Globus pallidus (tissue), 1 donor: ENCODE measurements at regions not wholly inside any gene's neighbourhood (a gene's known extent, or its start where the extent isn't known, plus 50 kb on each side); places are given as distances from the start of the nearest gene placed in this dataset.
"Not testable (repeated sequence)": the region's sequence is repeated elsewhere in the genome, so short reads cannot be mapped to it uniquely, and the experiment has no call there.

ENCODE experiments used
- DNase-seq: peaks from one replicate; pipeline ENCODE4 v3.0.0-alpha.2; 2015; ENCODE audit warnings: low spot score

DNA sequence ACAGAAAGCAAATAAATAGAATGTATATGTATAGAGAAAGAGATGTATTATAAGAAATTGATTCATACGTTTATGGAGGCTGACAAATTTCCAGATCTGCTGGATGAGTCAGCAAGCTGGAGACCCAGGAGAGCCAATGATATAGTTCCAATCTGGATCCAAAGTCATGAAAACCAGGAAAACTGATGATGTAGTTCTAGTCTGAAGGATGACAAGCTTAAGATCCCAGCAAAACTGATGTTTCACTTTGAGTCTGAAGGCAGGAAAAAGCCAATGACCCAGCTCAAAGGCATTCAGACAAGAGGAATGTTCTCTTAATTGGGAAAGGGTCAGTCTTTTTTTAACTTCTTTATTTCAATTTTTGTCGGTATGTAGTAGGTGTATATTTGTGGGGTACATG, 102.6 kb downstream of the LHFPL1 start:
- no peak for DNase-seq

DNA sequence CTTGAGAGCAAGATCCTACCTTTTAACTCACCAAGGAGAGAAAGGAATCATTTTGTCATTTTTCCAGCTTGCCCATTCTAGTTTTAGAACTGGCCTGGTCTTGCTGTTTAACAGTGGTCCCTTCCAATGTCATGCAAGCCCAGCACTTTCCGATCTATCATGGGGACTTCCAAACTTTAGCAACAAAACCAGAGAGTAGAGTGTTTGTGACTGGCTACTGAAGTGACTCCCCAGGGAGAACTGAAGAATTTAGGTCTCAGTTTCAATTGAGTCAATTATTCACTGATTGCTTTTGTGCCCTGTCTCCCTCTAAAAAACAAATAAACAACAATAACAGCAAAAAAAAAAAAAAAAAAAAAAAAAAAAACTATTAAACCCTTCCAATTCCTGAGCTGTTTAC, 108.3 kb downstream of the LHFPL1 start:
- DNase-seq = no peak

DNA sequence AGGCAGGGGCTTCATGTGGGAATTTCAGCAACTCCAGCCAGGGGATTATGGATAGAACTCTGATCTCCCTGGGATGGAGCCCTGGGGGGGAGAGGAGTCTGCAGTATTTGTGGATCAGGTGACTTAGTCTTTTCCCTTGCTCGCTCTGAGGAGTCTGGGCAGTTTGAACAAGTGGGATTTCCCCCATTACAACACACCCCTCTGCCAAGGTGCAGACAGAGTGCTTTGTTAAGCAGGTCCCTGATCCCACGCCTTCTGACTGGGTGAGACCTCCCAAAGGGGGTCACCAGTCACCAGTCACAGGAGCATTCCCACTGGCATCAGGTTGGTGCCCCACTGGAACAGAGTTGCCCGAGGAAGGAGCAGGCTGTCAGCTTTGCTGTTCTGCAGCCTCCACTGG, 123.9 kb downstream of the LHFPL1 start:
- DNase-seq = no peak

DNA sequence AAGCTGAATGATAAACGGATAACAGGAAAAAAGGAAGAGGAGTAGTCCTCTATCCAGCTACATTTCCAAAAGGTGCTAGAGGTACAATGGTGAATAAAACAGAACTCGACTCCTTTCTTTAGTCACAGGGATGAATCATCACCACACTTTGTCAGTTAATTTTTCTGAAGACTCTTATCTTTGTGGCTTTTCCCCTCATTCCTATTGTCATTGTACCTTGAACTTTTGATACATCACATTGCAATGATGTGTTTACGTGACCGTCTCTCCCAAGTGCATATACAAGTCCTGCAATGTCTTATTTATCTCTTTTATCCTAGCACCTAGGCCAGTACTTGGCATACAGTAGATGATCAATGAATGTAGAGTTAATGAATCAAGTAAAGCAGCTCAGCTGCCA, 134.7 kb downstream of the LHFPL1 start:
- DNase-seq = no peak

DNA sequence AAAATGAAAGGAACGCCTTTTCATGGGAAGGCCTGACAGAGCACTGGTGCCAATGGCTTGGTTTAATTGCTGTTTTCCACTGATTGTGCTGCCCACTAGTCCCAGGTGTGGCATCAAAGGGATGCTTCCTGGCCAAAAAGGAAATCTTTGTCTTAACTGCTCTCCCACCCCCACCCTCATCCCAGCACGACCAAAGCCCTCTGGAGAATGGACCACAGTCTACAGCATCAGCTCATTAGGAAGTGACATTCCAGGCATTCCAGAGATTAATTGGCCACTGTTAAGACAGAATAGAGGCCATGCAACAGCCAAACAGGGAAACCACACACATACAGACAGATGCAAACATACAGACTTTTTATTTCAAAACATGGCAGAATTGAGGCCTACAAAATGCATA, 143.2 kb downstream of the LHFPL1 start:
- DNase-seq = no peak

DNA sequence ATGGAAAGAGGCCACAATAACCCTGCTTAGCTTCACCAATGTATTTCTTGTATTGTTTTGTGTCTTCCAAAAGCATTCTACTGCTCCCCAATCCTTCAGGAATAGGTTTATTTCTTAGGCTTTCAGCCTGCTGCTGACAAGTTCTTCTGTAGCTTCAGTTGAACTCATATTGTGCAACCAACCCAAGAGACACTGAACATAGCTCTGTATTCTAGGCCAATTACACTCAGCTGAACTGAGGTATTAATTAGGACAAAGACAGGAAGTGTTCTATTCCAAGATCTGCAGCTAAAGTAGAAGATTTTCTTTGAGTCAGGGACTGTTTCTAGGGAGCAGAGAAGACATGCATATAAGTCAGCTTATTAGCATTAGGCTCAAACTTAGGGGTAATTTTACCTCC, 151.8 kb downstream of the LHFPL1 start:
- no peak for DNase-seq

DNA sequence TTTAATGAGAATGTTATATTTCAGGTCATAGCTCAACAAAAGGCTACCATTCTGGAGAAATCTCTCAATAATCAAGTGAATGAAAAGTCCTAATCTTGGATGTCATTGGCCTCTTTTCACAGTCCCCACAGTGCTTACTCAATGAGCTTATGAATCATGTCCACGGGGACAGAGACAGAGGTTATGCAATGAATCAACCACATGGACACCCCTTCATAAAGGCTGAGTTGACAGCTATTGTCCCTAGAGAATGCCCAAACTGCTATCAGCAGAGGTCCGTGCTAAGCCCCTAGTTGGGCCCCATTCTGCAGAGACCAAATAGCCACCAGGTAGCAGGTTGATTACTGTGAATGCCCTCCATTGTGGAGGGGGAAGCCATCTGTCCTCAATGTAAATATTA, 158.1 kb downstream of the LHFPL1 start:
- DNase-seq = no peak

DNA sequence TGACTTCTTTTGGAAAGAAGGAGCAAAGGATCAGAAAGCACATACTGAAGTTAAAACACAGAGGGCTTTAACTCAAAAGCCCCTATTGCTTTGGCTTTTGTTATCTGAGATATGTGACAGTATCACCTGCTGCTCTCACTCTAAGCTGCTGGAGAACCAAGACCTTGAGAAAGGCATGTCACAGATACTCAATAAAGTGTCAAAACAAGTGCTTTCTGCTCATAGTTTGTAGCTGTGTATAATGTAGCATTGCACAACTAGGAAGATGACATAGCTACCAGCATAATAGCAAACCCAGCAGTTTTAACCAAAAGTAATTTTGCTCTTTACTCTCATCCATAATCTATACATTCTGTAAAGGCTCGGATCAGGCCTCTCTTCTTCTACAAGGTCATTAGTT, 159.6 kb downstream of the LHFPL1 start:
- DNase-seq = no peak

DNA sequence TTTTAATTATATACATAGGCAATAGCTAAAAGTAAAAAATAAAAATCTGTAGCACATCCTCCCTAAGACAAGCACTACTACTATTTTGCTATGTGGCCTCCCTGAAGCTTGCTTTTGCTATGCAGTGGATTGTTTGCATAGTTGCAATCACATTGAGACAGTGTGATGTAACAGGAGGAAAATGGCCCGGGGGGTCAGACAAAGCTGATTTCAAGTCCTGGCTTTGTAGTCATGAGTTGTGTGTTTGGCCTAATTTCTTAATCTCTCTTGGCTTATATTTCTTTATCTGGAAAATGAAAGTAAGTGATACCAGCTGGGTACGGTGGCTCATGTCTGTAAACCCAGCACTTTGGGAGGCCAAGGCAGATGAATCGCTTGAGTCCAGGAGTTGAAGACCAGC, 166.6 kb downstream of the LHFPL1 start:
- DNase-seq = no peak

DNA sequence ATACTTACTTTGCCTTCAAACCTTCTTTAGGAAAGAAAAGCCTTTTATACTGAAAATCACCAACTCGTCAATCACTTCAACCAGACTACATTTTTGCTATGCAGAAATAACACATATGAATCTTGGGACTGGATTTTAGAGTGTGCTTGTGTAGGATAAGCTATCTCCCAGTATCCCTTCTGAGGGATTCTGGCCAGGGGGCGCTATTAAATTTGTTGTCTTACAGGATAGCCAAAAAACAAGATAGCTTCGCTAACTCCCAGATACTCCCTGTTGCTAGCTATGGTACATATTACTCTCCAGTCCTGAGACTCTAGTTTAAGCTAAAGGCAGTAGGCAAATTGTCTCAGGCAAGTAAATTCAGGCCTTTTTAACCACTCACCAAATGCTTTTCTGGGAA, 167.2 kb downstream of the LHFPL1 start:
- no peak for DNase-seq

DNA sequence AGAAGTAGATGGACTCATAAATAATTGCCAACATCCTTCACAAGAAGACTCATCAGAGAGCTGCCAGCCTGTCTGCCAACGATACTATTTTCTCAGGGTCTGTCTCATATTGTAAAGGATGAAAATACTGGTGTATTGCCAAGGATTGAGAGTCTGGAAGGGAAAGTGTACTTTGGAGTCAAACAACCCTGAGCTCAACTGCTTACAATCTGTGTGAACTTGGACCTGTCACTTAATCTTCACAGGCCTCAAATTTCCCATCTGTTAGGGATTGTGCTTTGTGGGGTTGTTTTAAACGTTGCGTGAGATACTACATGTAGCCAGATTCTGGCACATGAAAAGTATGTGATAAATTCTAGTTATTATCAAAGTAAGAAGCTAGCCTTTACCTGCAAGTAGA, 169.1 kb downstream of the LHFPL1 start:
- DNase-seq = no peak

DNA sequence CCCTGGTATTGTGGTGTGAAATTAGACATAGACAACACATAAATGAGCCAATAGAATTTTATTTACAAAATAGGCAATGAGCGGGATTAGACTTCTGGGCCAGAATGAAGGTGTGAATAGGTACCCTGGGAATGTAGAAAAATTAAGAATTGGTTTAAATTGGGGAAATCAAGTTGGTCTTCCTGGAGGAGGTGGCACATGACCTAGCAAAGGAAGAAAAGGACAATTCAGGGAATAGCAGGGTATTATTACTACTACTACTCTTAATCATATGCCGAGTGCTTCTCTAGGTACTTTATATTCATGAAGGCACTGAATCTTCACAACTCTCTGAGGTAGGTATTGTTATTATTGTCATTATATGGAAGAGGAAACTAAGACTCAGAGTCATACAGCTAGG, 202.1 kb downstream of the LHFPL1 start:
- no peak for DNase-seq

DNA sequence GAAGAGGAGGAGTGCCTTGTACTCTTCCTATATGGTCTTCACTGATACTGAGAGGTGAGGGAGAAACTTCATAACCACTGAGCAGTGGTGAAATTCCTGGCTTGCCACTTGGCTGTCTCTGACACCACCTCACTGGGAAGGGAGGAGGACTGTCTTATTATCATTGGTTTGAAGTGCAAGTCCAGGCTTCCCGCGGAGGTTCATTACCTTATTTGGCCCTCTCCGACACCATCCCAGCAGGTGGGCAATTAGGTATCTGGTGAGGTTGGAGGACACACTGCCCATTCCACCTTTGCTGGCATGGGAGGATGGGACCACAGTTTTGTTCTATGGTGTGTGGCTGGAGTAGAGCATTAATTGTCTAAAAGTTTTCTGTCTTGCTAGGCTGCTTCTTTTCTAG, 206.1 kb downstream of the LHFPL1 start:
- no peak for DNase-seq

DNA sequence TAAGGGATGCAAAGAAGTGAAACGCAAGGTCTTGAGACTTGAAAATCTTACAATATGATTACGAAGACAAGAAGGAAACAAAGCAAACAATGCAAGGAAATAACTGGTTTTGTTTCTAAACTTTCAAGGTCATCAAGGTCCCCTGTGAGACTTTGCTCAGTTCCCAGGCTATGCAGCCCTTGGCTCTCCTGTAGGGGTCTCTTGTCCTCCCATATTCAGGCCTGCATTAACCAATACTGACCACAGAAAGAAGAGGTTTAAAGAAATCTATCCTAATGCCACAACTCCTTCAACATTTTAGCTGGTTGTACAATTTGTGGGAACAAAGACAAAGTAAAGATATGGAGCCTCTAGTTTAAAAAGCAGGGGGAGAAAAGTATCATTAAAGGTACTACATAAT, 209.2 kb downstream of the LHFPL1 start:
- DNase-seq = no peak

DNA sequence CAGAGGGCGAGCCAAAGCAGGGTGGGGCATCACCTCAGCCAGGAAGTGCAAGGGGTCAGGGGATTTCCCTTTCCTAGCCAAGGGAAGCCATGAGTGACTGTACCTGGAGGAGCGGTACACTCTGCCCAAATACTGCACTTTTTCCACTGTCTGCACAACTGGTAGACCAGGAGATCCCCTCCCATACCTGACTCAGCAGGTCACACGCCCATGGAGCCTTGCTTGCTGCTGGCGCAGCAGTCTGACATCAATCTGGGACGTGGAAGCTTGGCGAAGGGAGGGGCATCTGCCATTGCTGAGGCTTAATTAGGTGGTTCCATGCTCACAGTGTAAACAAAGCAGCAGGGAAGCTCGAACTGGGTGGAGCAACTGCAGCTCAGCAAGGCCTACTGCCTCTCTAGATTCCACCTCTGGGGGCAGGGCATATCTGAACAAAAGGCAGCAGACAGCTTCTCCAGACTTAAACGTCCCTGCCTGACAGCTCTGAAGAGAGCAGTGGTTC, 217.7 kb downstream of the LHFPL1 start:
- DNase-seq = not testable (repeated sequence)

DNA sequence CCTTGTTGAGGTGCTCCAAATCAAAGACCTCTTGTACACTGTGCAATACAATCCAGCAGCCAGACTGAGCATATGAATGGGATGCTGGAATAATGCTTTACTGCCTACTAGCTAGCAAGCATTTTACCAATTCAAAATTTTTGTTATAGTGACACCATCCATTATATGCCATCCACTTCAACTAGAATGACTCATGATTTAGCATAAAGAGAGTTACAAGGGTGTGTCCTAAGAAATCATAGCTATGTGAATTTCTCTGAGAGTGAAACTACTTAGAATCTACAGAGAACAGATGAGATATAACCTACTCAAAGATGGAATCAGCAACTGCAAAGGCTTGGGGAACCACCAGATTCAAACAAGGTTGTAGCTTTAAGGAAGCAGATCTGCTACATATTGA, 221.9 kb downstream of the LHFPL1 start:
- DNase-seq = no peak

DNA sequence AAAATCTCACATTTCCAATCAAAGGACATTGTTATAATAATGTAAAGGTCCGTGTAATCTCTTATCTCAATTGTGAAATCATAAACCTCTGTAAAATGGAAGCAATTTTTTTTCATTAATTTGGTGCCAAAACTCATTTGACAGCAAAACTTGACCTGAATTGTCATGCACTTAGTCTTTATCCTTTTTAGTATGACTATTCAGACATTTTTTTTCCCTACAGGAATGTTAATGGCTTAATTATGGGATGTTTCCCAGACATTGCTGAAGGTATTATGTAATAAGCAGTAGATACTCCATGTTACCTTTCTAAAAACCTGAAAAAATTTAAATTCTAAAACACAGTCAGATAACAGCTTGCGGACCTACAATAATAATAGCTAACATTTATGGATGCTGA, 228.9 kb downstream of the LHFPL1 start:
- DNase-seq = no peak

DNA sequence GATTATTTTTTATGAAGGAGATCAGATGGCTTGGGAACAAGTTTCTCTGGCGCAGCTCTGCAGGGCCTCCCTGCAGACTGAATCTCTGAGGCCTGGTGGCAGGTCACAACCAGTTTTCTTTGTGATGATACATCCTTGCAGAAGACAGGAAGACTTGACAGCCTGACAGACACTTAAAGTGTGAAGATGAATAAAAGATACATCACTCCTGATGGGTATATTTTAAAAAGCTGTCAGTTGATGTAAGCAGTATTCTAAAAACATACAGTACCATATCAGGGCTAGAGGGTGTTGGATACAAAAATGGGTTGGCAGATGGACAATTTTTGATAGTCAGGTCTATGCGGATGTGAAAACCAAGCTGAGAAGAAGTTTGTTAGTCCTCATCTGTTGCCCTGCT, 239.5 kb downstream of the LHFPL1 start:
- DNase-seq = no peak

DNA sequence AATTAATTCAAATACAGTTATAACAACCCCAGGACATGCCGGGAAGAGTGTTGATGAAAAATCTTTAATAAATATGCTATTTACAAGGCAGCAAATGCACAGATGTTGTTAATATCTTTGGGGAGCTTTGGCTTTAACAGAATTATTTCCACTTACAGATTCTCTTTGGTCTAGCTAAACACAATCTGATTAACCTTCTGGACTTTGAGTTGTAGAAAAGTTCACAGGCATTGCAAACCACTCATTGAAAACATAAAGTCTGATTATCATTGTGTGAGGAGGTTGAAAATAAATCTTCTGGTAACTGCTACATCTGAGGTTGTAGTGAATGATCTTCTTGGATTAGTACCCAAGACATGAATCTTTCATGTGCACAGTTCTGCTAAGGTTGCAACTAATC, 255.6 kb downstream of the LHFPL1 start:
- DNase-seq = no peak

DNA sequence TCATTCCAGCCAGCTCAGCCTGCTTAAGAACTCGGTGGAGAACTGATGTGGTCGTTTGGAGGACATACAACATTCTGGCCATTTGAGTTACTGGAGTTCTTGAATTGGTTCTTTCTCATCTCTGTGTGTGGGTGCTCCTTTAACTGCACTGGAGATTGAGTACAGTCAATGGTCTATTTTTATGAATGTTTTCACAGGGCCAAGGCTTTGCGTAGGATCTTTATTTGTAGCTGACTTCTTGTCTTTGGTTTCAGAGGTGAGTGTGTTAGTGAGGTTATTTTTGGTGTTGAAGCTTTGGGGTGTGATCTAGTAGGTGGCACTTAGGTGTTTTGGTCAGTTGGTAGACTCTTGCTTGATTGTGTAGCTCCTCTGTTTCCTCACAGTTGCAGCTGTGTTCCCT, 288.4 kb downstream of the LHFPL1 start:
- DNase-seq = no peak

DNA sequence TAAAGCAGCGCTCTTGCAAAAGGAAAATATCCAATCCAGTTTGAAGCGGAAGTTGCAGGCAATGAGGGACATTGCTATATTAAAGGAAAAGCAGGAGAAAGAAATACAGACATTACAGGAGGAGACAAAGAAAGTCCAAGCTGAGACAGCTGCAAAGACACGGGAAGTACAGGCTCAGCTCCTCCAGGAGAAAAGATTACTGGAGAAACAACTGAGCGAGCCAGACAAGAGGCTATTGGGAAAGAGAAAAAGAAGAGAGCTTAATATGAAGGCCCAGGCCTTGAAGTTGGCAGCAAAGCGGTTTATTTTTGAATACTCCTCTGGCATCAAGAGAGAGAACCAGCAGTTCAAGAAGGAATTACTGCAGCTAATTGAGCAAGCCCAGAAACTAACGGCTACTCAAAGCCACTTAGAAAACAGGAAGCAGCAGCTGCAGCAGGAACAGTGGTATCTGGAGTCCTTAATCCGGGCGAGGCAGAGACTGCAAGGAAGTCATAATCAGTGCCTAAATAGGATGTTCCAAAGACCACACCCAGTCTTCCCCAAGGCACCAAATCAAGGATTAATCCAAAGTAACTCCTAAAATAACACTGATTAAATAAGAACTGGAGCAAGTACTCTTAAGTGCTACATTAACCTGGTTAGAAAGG, 298.0 kb downstream of the LHFPL1 start:
- DNase-seq = not testable (repeated sequence)

DNA sequence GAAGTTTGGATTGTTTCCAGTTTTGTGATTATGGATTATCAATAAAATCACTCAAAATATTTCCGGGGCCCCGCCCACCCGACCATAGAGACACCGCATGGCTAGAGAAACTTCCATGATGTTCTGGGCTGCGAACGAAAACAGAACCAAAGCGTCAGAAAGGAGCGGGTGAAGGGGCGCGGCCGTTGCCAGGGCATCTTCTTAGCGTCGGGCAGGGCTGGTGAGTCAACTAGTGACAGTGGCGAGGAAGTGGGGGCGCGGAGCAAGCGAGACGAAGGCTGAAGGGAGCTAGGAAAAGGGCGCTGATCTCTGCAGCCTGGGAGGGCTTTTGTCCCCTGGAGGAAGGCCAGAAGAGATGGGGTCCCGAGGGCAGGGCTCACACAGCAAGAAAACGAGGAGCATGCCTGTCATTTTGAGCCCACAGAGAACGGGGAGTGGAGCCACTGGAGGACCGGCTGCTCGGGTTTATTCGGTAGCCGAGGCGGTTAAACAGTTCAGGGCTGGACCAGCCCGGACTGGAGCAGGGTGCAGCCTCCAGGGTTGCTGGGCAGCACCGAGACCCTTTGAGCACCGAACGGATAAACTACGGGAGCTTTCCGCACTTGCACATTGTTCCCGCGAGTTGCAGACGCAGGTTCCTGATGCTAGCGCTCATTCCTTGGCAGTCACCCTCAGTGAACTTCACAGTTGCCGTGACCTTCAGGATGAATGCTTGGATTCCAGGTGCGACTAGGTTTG, 298.1 kb upstream of the TRPC5 start:
- no peak for DNase-seq

DNA sequence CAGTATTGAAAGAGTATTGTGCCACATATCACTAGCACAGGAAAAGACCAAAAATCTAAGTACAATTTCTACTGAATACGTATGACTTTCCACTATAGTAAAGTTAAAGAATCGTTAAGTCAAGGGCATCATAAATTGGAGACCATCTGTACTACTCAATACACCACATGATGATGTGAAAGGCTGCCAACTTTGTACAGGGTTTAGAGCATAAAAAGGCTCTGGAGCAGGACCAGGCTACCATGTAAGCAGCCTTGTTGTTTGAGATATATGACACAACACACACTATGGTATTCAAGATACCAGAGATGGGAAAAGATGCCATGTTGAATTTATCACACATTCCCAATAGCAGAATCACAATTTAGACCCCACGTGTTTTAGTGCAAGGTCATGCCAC, 294.9 kb upstream of the TRPC5 start:
- no peak for DNase-seq

DNA sequence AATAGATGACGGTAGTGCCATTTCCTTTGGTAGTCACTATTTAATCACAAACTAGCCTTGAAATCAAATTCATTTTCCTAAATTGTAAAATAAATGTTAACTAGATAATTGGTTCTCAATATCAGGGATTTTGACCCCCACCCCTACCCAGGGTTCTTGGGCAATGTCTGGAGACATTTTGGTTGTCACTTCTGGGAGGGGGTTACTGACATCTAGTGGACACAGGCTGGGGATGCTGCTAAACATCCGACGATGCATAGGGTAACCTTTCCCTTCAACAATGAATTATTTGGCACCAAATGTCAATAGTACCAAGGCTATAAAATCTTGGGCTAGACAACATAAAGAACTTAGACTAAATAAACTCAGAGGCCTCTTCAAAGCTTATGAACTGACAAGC, 285.8 kb upstream of the TRPC5 start:
- no peak for DNase-seq
